Spleen (tissue), 11 donors: ENCODE measurements at regions not wholly inside any gene's neighbourhood (a gene's known extent, or its start where the extent isn't known, plus 50 kb on each side); places are given as distances from the start of the nearest gene placed in this dataset.

ENCODE experiments used
- DNase-seq: peaks from one replicate; pipeline ENCODE4 v3.0.0-alpha.2; 2020
- H3K27ac ChIP-seq, 8 donors: fragments of 200-600 bp; sonication (generic) in 7 of 8; 1 replicate in 4 of 8; 2 replicates in 4 of 8; pipeline versions ENCODE4 v1.5.0 to v1.8.0; 2016 to 2021; ENCODE audit warnings: inconsistent platforms in 4 of 8, mild to moderate bottlenecking in 4 of 8, moderate library complexity in 1 of 8
- H3K27me3 ChIP-seq, 7 donors: fragments of 200-600 bp; sonication (generic) in 6 of 7; replicated peaks in 1 of 7; 1 replicate in 4 of 7; 2 replicates in 3 of 7; pipeline versions ENCODE4 v1.5.0 to v1.8.0; 2016 to 2021; ENCODE audit warnings: inconsistent platforms in 3 of 7, mild to moderate bottlenecking in 1 of 7
- H3K36me3 ChIP-seq, 6 donors: fragments of 200-600 bp; sonication (generic) in 5 of 6; 1 replicate in 4 of 6; 2 replicates in 2 of 6; pipeline versions ENCODE4 v1.5.0 to v1.8.0; 2016 to 2021; ENCODE audit warnings: inconsistent platforms in 2 of 6
- H3K4me1 ChIP-seq, 6 donors: fragments of 200-600 bp; sonication (generic) in 5 of 6; 1 replicate in 3 of 6; 2 replicates in 3 of 6; pipeline versions ENCODE4 v1.5.0 to v1.8.0; 2016 to 2021; ENCODE audit warnings: inconsistent platforms in 3 of 6
- H3K4me3 ChIP-seq, 8 donors: fragments of 200-600 bp; sonication (generic) in 7 of 8; 1 replicate in 4 of 8; 2 replicates in 4 of 8; pipeline versions ENCODE4 v1.5.0 to v1.8.0; 2016 to 2021; ENCODE audit warnings: inconsistent platforms in 4 of 8, mild to moderate bottlenecking in 4 of 8, moderate library complexity in 2 of 8
- H3K9me3 ChIP-seq, 8 donors: fragments of 200-600 bp; sonication (generic) in 7 of 8; 1 replicate in 4 of 8; 2 replicates in 4 of 8; pipeline versions ENCODE4 v1.5.0 to v1.8.0; 2016 to 2021; ENCODE audit warnings: inconsistent platforms in 4 of 8
- CTCF ChIP-seq, 11 experiments: fragments of 200-600 bp in 7 of 11; fragments of 450-650 bp in 4 of 11; sonication (generic) in 4 of 11; IDR thresholded peaks in 8 of 11; conservative IDR thresholded peaks in 3 of 11; 1 replicate in 7 of 11; 2 replicates in 4 of 11; pipeline versions ENCODE4 v1.4.0 to v1.8.0; 2016 to 2021; ENCODE audit warnings: antibody characterized with exemption in 11 of 11, inconsistent platforms in 4 of 11, mild to moderate bottlenecking in 1 of 11
- POLR2A ChIP-seq, 3 donors: fragments of 450-650 bp; IDR thresholded peaks; one replicate each; pipeline ENCODE4 v1.5.1; 2017; ENCODE audit warnings: antibody characterized with exemption in 3 of 3, mild to moderate bottlenecking in 1 of 3
- POLR2AphosphoS5 ChIP-seq, 3 donors: sonication (generic); formaldehyde crosslinking; IDR thresholded peaks; one replicate each; pipeline ENCODE4 v1.5.1; 2017; ENCODE audit warnings: antibody characterized with exemption in 3 of 3
- WGBS, 5 donors: extraction: QIAGEN DNeasy Blood & Tissue Kit in 3 of 5; methylation state at CpG; one replicate each; pipeline versions ENCODE4 v1.1.5 to v1.1.7; 2013 to 2018; 5-methylcytosine and 5-hydroxymethylcytosine counted together
- intact Hi-C: fragments of 100-400 bp; cut with DNase I; formaldehyde crosslinking; loops from one replicate; pipeline ENCODE4 v1.15.0; 2023; ENCODE audit warnings: low total_unique reads
- donor health status: healthy with polysubstance abuse.
- donor health status: DM: no; HTN: no; CAD: no; lungs with moderate emphysema.
- donor health status: DM: no; HTN: no; CAD: no.
- donor health status: Bipolar disorder and iron deficiency.
- donor health status: healthy.
- donor health status: DM: no; HTN: no; CAD: no.
- donor health status: DM: yes; HTN: yes; CAD: no.

- Histone ChIP-seq H3K27ac (no peak overlapping the region), H3K9me3 (peaks cover 0 to 5% (median 0%) of the 10 kb centered on the region in 8 donors), H3K4me3 (no peak overlapping the region), H3K27me3 (no peaks in the 10 kb centered on the region), H3K36me3 (no peaks in the 10 kb centered on the region), H3K4me1 (no peaks in the 10 kb centered on the region)
- no peak for DNase-seq
- intact Hi-C loops = no loop called here
- TF ChIP-seq POLR2AphosphoS5 (IDR thresholded peaks at IDR 0.05) (no peak), CTCF (IDR thresholded peaks at IDR 0.05 in 8 of 11, conservative IDR thresholded peaks at IDR 0.05 in 3 of 11) (no peak), POLR2A (IDR thresholded peaks at IDR 0.05) (no peak)
These were observed 447.9 kb downstream of the TDRD15 start for GRCh38 chr2:21571686-21572085.

GRCh38 chr2:21580391-21580790, 456.6 kb downstream of the TDRD15 start:
- Histone ChIP-seq H3K27me3 (no peaks in the 10 kb centered on the region), H3K4me1 (no peaks in the 10 kb centered on the region), H3K9me3 (peaks cover 0 to 14% (median 0%) of the 10 kb centered on the region in 8 donors), H3K36me3 (no peaks in the 10 kb centered on the region), H3K4me3 (no peak overlapping the region), H3K27ac (no peak overlapping the region)
- TF ChIP-seq POLR2A (IDR thresholded peaks at IDR 0.05) (no peak), POLR2AphosphoS5 (IDR thresholded peaks at IDR 0.05) (no peak), CTCF (IDR thresholded peaks at IDR 0.05 in 8 of 11, conservative IDR thresholded peaks at IDR 0.05 in 3 of 11) (no peak)
- 79 to 100% (median 91%) methylated on average over 1 of the region's 1 CpG for WGBS, 5 donors
- DNase-seq = no peak
- intact Hi-C loops = no loop called here

GRCh38 chr2:21585881-21586280, 462.1 kb downstream of the TDRD15 start:
- no peaks in the 10 kb centered on the region for H3K36me3 ChIP-seq
- no peak for DNase-seq
- H3K9me3 ChIP-seq = peaks cover 0 to 7% (median 0%) of the 10 kb centered on the region in 8 donors
- intact Hi-C loops = no loop called here
- no peak overlapping the region for H3K4me3 ChIP-seq
- no peaks in the 10 kb centered on the region for H3K4me1 ChIP-seq
- no peaks in the 10 kb centered on the region for H3K27me3 ChIP-seq
- no peak overlapping the region for H3K27ac ChIP-seq
- TF ChIP-seq POLR2AphosphoS5 (IDR thresholded peaks at IDR 0.05) (no peak), POLR2A (IDR thresholded peaks at IDR 0.05) (no peak), CTCF (IDR thresholded peaks at IDR 0.05 in 8 of 11, conservative IDR thresholded peaks at IDR 0.05 in 3 of 11) (no peak)

- intact Hi-C loops = no loop called here
- Histone ChIP-seq H3K27me3 (no peaks in the 10 kb centered on the region), H3K27ac (no peak overlapping the region), H3K4me1 (no peaks in the 10 kb centered on the region), H3K9me3 (peaks cover 0 to 7% (median 5%) of the 10 kb centered on the region in 8 donors), H3K4me3 (no peak overlapping the region), H3K36me3 (no peaks in the 10 kb centered on the region)
- no peak for TF ChIP-seq POLR2AphosphoS5 (IDR thresholded peaks at IDR 0.05)
- no peak for TF ChIP-seq POLR2A (IDR thresholded peaks at IDR 0.05)
- no peak for TF ChIP-seq CTCF (IDR thresholded peaks at IDR 0.05 in 8 of 11, conservative IDR thresholded peaks at IDR 0.05 in 3 of 11)
- 59 to 76% (median 70%) methylated on average over 7 of the region's 7 CpGs for WGBS, 5 donors
- DNase-seq = no peak
These were observed 466.4 kb downstream of the TDRD15 start for GRCh38 chr2:21590026-21590690.
